ENCODE measurements at regions not wholly inside any gene's neighbourhood (a gene's known extent, or its start where the extent isn't known, plus 50 kb on each side); places are given as distances from the start of the nearest gene placed in this dataset.

- Histone ChIP-seq H3K9ac (ENCODE audit: low read length in 5 of 5) (no peak overlapping the region), H3K27ac (ENCODE audit: low read depth, low read length) (no peak overlapping the region), H3K27me3 (ENCODE audit: control insufficient read depth in 5 of 5, insufficient read depth in 4 of 5, low read length in 5 of 5) (peaks cover 0 to 3% (median 0%) of the 10 kb centered on the region in 5 donors), H3K9me3 (ENCODE audit: control insufficient read depth in 5 of 5, low read length in 5 of 5) (peaks cover 4 to 97% (median 90%) of the 10 kb centered on the region in 5 donors), H3K36me3 (ENCODE audit: control insufficient read depth in 5 of 5, insufficient read depth in 5 of 5, low read length in 5 of 5) (no peaks in the 10 kb centered on the region), H3K4me1 (ENCODE audit: control insufficient read depth in 5 of 5, insufficient read depth in 5 of 5, low read length in 5 of 5) (no peaks in the 10 kb centered on the region), H3K4me3 (ENCODE audit: low read depth in 1 of 5, low read length in 5 of 5) (peak overlapping the region in 1 of 5 donors; percentile 14)
Measured at GRCh38 chr12:34390846-34391700, 368.8 kb downstream of the ALG10 start.

GRCh38 chr12:34391771-34392581 lies 369.7 kb downstream of the ALG10 start:
- H3K4me1 ChIP-seq (ENCODE audit: control insufficient read depth in 5 of 5, insufficient read depth in 5 of 5, low read length in 5 of 5) = no peaks in the 10 kb centered on the region
- H3K9me3 ChIP-seq (ENCODE audit: control insufficient read depth in 5 of 5, low read length in 5 of 5) = peaks cover 4 to 96% (median 89%) of the 10 kb centered on the region in 5 donors
- H3K4me3 ChIP-seq (ENCODE audit: low read depth in 1 of 5, low read length in 5 of 5) = peak overlapping the region in 2 of 5 donors; percentile 3 to 17
- no peak overlapping the region for H3K9ac ChIP-seq (ENCODE audit: low read length in 5 of 5)
- no peaks in the 10 kb centered on the region for H3K36me3 ChIP-seq (ENCODE audit: control insufficient read depth in 5 of 5, insufficient read depth in 5 of 5, low read length in 5 of 5)
- H3K27ac ChIP-seq (ENCODE audit: low read depth, low read length) = no peak overlapping the region
- peaks cover 0 to 5% (median 0%) of the 10 kb centered on the region in 5 donors for H3K27me3 ChIP-seq (ENCODE audit: control insufficient read depth in 5 of 5, insufficient read depth in 4 of 5, low read length in 5 of 5)

GRCh38 chr12:34392741-34393085 lies 370.4 kb downstream of the ALG10 start:
- Histone ChIP-seq H3K4me1 (ENCODE audit: control insufficient read depth in 5 of 5, insufficient read depth in 5 of 5, low read length in 5 of 5) (no peaks in the 10 kb centered on the region), H3K9me3 (ENCODE audit: control insufficient read depth in 5 of 5, low read length in 5 of 5) (peaks cover 4 to 96% (median 90%) of the 10 kb centered on the region in 5 donors), H3K4me3 (ENCODE audit: low read depth in 1 of 5, low read length in 5 of 5) (peak overlapping the region in 1 of 5 donors; percentile 17), H3K27ac (ENCODE audit: low read depth, low read length) (no peak overlapping the region), H3K9ac (ENCODE audit: low read length in 5 of 5) (no peak overlapping the region), H3K27me3 (ENCODE audit: control insufficient read depth in 5 of 5, insufficient read depth in 4 of 5, low read length in 5 of 5) (peaks cover 0 to 5% (median 4%) of the 10 kb centered on the region in 5 donors), H3K36me3 (ENCODE audit: control insufficient read depth in 5 of 5, insufficient read depth in 5 of 5, low read length in 5 of 5) (no peaks in the 10 kb centered on the region)

- Histone ChIP-seq H3K4me3 (ENCODE audit: low read depth in 1 of 5, low read length in 5 of 5) (no peak overlapping the region), H3K27me3 (ENCODE audit: control insufficient read depth in 5 of 5, insufficient read depth in 4 of 5, low read length in 5 of 5) (peaks cover 0 to 8% (median 5%) of the 10 kb centered on the region in 5 donors), H3K36me3 (ENCODE audit: control insufficient read depth in 5 of 5, insufficient read depth in 5 of 5, low read length in 5 of 5) (no peaks in the 10 kb centered on the region), H3K27ac (ENCODE audit: low read depth, low read length) (no peak overlapping the region), H3K9ac (ENCODE audit: low read length in 5 of 5) (no peak overlapping the region), H3K4me1 (ENCODE audit: control insufficient read depth in 5 of 5, insufficient read depth in 5 of 5, low read length in 5 of 5) (no peaks in the 10 kb centered on the region), H3K9me3 (ENCODE audit: control insufficient read depth in 5 of 5, low read length in 5 of 5) (peaks cover 4 to 97% (median 91%) of the 10 kb centered on the region in 5 donors)
Measured at GRCh38 chr12:34393086-34393820, 371.0 kb downstream of the ALG10 start.

GRCh38 chr12:34393821-34394150 lies 371.5 kb downstream of the ALG10 start:
- Histone ChIP-seq H3K9me3 (ENCODE audit: control insufficient read depth in 5 of 5, low read length in 5 of 5) (peaks cover 4 to 99% (median 91%) of the 10 kb centered on the region in 5 donors), H3K4me3 (ENCODE audit: low read depth in 1 of 5, low read length in 5 of 5) (peak overlapping the region in 1 of 5 donors; percentile 8), H3K4me1 (ENCODE audit: control insufficient read depth in 5 of 5, insufficient read depth in 5 of 5, low read length in 5 of 5) (no peaks in the 10 kb centered on the region), H3K27ac (ENCODE audit: low read depth, low read length) (no peak overlapping the region), H3K9ac (ENCODE audit: low read length in 5 of 5) (no peak overlapping the region), H3K27me3 (ENCODE audit: control insufficient read depth in 5 of 5, insufficient read depth in 4 of 5, low read length in 5 of 5) (peaks cover 0 to 8% (median 5%) of the 10 kb centered on the region in 5 donors), H3K36me3 (ENCODE audit: control insufficient read depth in 5 of 5, insufficient read depth in 5 of 5, low read length in 5 of 5) (no peaks in the 10 kb centered on the region)

- H3K9me3 ChIP-seq (ENCODE audit: control insufficient read depth in 5 of 5, low read length in 5 of 5) = peaks cover 4 to 99% (median 92%) of the 10 kb centered on the region in 5 donors
- H3K9ac ChIP-seq (ENCODE audit: low read length in 5 of 5) = no peak overlapping the region
- peak overlapping the region in 1 of 5 donors; percentile 8 for H3K4me3 ChIP-seq (ENCODE audit: low read depth in 1 of 5, low read length in 5 of 5)
- no peaks in the 10 kb centered on the region for H3K36me3 ChIP-seq (ENCODE audit: control insufficient read depth in 5 of 5, insufficient read depth in 5 of 5, low read length in 5 of 5)
- no peak overlapping the region for H3K27ac ChIP-seq (ENCODE audit: low read depth, low read length)
- H3K4me1 ChIP-seq (ENCODE audit: control insufficient read depth in 5 of 5, insufficient read depth in 5 of 5, low read length in 5 of 5) = no peaks in the 10 kb centered on the region
- H3K27me3 ChIP-seq (ENCODE audit: control insufficient read depth in 5 of 5, insufficient read depth in 4 of 5, low read length in 5 of 5) = peaks cover 0 to 8% (median 5%) of the 10 kb centered on the region in 5 donors
Measured at GRCh38 chr12:34394211-34395055, 372.1 kb downstream of the ALG10 start.

- H3K4me3 ChIP-seq (ENCODE audit: low read depth in 1 of 5, low read length in 5 of 5) = peak overlapping the region in 1 of 5 donors; percentile 2
Measured at GRCh38 chr12:34395056-34396005, 373.0 kb downstream of the ALG10 start.

GRCh38 chr12:34396006-34396860 lies 373.9 kb downstream of the ALG10 start:
- Histone ChIP-seq H3K27ac (ENCODE audit: low read depth, low read length) (no peak overlapping the region), H3K27me3 (ENCODE audit: control insufficient read depth in 5 of 5, insufficient read depth in 4 of 5, low read length in 5 of 5) (peaks cover 0 to 8% (median 2%) of the 10 kb centered on the region in 5 donors), H3K4me1 (ENCODE audit: control insufficient read depth in 5 of 5, insufficient read depth in 5 of 5, low read length in 5 of 5) (no peaks in the 10 kb centered on the region), H3K9ac (ENCODE audit: low read length in 5 of 5) (no peak overlapping the region), H3K9me3 (ENCODE audit: control insufficient read depth in 5 of 5, low read length in 5 of 5) (peaks cover 3 to 98% (median 93%) of the 10 kb centered on the region in 5 donors), H3K36me3 (ENCODE audit: control insufficient read depth in 5 of 5, insufficient read depth in 5 of 5, low read length in 5 of 5) (no peaks in the 10 kb centered on the region), H3K4me3 (ENCODE audit: low read depth in 1 of 5, low read length in 5 of 5) (peak overlapping the region in 1 of 5 donors; percentile 11)

More at GRCh38 chr12:34395056-34396005, 373.0 kb downstream of the ALG10 start:
- Histone ChIP-seq H3K36me3 (ENCODE audit: control insufficient read depth in 5 of 5, insufficient read depth in 5 of 5, low read length in 5 of 5) (no peaks in the 10 kb centered on the region), H3K9me3 (ENCODE audit: control insufficient read depth in 5 of 5, low read length in 5 of 5) (peaks cover 4 to 99% (median 94%) of the 10 kb centered on the region in 5 donors), H3K27me3 (ENCODE audit: control insufficient read depth in 5 of 5, insufficient read depth in 4 of 5, low read length in 5 of 5) (peaks cover 0 to 8% (median 4%) of the 10 kb centered on the region in 5 donors), H3K4me1 (ENCODE audit: control insufficient read depth in 5 of 5, insufficient read depth in 5 of 5, low read length in 5 of 5) (no peaks in the 10 kb centered on the region), H3K9ac (ENCODE audit: low read length in 5 of 5) (no peak overlapping the region), H3K27ac (ENCODE audit: low read depth, low read length) (no peak overlapping the region)
